ENCODE measurements at regions not wholly inside any gene's neighbourhood (a gene's known extent, or its start where the extent isn't known, plus 50 kb on each side); places are given as distances from the start of the nearest gene placed in this dataset.
"Not testable (repeated sequence)": the region's sequence is repeated elsewhere in the genome, so short reads cannot be mapped to it uniquely, and the experiment has no call there.

GRCh38 chr3:102354818-102355515, 79.8 kb upstream of the ZPLD1 start (continued):
- TF ChIP-seq POU6F1 (CRISPR knock-in tag; IDR thresholded peaks at IDR 0.05; ENCODE audit: borderline replicate concordance, low read depth) = no peak
- TF ChIP-seq ZNF8 (CRISPR knock-in tag; IDR thresholded peaks at IDR 0.05) = no peak
- no peak for TF ChIP-seq CREB5 (CRISPR knock-in tag; IDR thresholded peaks at IDR 0.05; ENCODE audit: low read depth)
- TF ChIP-seq RARB (CRISPR knock-in tag; IDR thresholded peaks at IDR 0.05) = no peak
- TF ChIP-seq ZFP30 (CRISPR knock-in tag; IDR thresholded peaks at IDR 0.05) = no peak
- no peak for TF ChIP-seq CSDC2 (CRISPR knock-in tag; IDR thresholded peaks at IDR 0.05)
- no peak for TF ChIP-seq GLIS3 (CRISPR knock-in tag; IDR thresholded peaks at IDR 0.05)
- no peak for TF ChIP-seq ZC3H10 (CRISPR knock-in tag; IDR thresholded peaks at IDR 0.05)
- TF ChIP-seq ARNTL (CRISPR knock-in tag; IDR thresholded peaks at IDR 0.05; ENCODE audit: borderline replicate concordance, low read depth) = no peak

- no peak for ATAC-seq
- TF ChIP-seq CSDC2 (CRISPR knock-in tag; IDR thresholded peaks at IDR 0.05) = no peak
- no peak for TF ChIP-seq ISL1 (CRISPR knock-in tag; IDR thresholded peaks at IDR 0.05)
- no peak for TF ChIP-seq CREB5 (CRISPR knock-in tag; IDR thresholded peaks at IDR 0.05; ENCODE audit: low read depth)
- TF ChIP-seq ARNTL (CRISPR knock-in tag; IDR thresholded peaks at IDR 0.05; ENCODE audit: borderline replicate concordance, low read depth) = no peak
- no peak for TF ChIP-seq POU6F1 (CRISPR knock-in tag; IDR thresholded peaks at IDR 0.05; ENCODE audit: borderline replicate concordance, low read depth)
- no peak for TF ChIP-seq GLIS3 (CRISPR knock-in tag; IDR thresholded peaks at IDR 0.05)
- no peak for TF ChIP-seq ESRRG (CRISPR knock-in tag; IDR thresholded peaks at IDR 0.05)
Measured at GRCh38 chr3:102356506-102356905, 78.3 kb upstream of the ZPLD1 start.

- not testable (repeated sequence) for ATAC-seq
Measured at GRCh38 chr3:102357313-102357712, 77.5 kb upstream of the ZPLD1 start.

GRCh38 chr3:102360183-102360860, 74.5 kb upstream of the ZPLD1 start:
- TF ChIP-seq ARNTL (CRISPR knock-in tag; IDR thresholded peaks at IDR 0.05; ENCODE audit: borderline replicate concordance, low read depth) = no peak
- no peak for TF ChIP-seq POU6F1 (CRISPR knock-in tag; IDR thresholded peaks at IDR 0.05; ENCODE audit: borderline replicate concordance, low read depth)
- no peak for TF ChIP-seq GLIS3 (CRISPR knock-in tag; IDR thresholded peaks at IDR 0.05)
- no peak for TF ChIP-seq ZFP30 (CRISPR knock-in tag; IDR thresholded peaks at IDR 0.05)
- TF ChIP-seq ZNF8 (CRISPR knock-in tag; IDR thresholded peaks at IDR 0.05) = no peak
- no peak for TF ChIP-seq CSRNP3 (CRISPR knock-in tag; IDR thresholded peaks at IDR 0.05)
- TF ChIP-seq CSDC2 (CRISPR knock-in tag; IDR thresholded peaks at IDR 0.05) = no peak
- TF ChIP-seq CREB5 (CRISPR knock-in tag; IDR thresholded peaks at IDR 0.05; ENCODE audit: low read depth) = no peak
- TF ChIP-seq ZFP3 (CRISPR knock-in tag; IDR thresholded peaks at IDR 0.05) = no peak
- no peak for TF ChIP-seq TOX (CRISPR knock-in tag; IDR thresholded peaks at IDR 0.05; ENCODE audit: borderline replicate concordance)
- TF ChIP-seq ESRRG (CRISPR knock-in tag; IDR thresholded peaks at IDR 0.05) = no peak
- TF ChIP-seq PPARA (CRISPR knock-in tag; IDR thresholded peaks at IDR 0.05; ENCODE audit: borderline replicate concordance) = no peak
- no peak for TF ChIP-seq ZC3H10 (CRISPR knock-in tag; IDR thresholded peaks at IDR 0.05)
- no peak for TF ChIP-seq TCF4 (CRISPR knock-in tag; IDR thresholded peaks at IDR 0.05; ENCODE audit: borderline replicate concordance)
- TF ChIP-seq BACH2 (CRISPR knock-in tag; IDR thresholded peaks at IDR 0.05; ENCODE audit: borderline replicate concordance) = no peak
- TF ChIP-seq OSR1 (CRISPR knock-in tag; IDR thresholded peaks at IDR 0.05) = no peak
- no peak for TF ChIP-seq SNAI2 (CRISPR knock-in tag; IDR thresholded peaks at IDR 0.05)
- TF ChIP-seq ISL1 (CRISPR knock-in tag; IDR thresholded peaks at IDR 0.05) = no peak
- ATAC-seq = no peak
